AG04450 (cell line): ENCODE measurements at regions not wholly inside any gene's neighbourhood (a gene's known extent, or its start where the extent isn't known, plus 50 kb on each side); places are given as distances from the start of the nearest gene placed in this dataset.

Experiments
- CTCF ChIA-PET: fragments of 300-600, 350-600 bp; formaldehyde crosslinking; extraction: SDS; loops from one replicate; lab custom pipeline; 2022; ENCODE audit warnings: antibody characterized with exemption, inconsistent platforms; lab: Charles Lee
- POLR2A ChIA-PET: fragments of 350-600 bp; formaldehyde crosslinking; extraction: SDS; loops from one replicate; lab custom pipeline; 2021; ENCODE audit warnings: antibody characterized with exemption, inconsistent platforms; lab: Yijun Ruan, JAX
- DNase-seq: peaks from one replicate; pipeline ENCODE4 v3.0.0-alpha.2; 2011; ENCODE audit warnings: low read depth, low spot score
- H3K27ac ChIP-seq: one replicate; pipeline ENCODE4 v1.5.1; 2012; ENCODE audit warnings: low read depth, low read length, control low read depth
- H3K27me3 ChIP-seq: one replicate; pipeline ENCODE4 v1.6.0; 2012; ENCODE audit warnings: low read length; ENCODE audit not compliant: control insufficient read depth, insufficient read depth
- H3K4me3 ChIP-seq: 2 replicates; pipeline ENCODE4 v1.5.1; 2011; ENCODE audit warnings: mild to moderate bottlenecking, low read depth, low read length, control low read depth
- H3K9me3 ChIP-seq: 2 replicates; pipeline ENCODE4 v1.5.1; 2012; ENCODE audit warnings: low read length; ENCODE audit not compliant: control insufficient read depth, insufficient read depth
- CTCF ChIP-seq: IDR thresholded peaks from 2 replicates; pipeline ENCODE4 v1.5.1; 2011; ENCODE audit warnings: low read depth, low read length, control low read depth, inconsistent platforms

GRCh38 chr7:155985518-155986250 lies 173.4 kb upstream of the SHH start:
- DNase-seq = no peak
- no peak for TF ChIP-seq CTCF
- ChIA-PET CTCF (interaction anchor here (0.5 kb wide), 1 partner anchor 21 kb away, joined by 10 read pairs; no protein-coding TSS in a partner anchor), POLR2A (no interaction called here)
- Histone ChIP-seq H3K4me3 (no peak overlapping the region), H3K9me3 (peaks cover 68% of the 10 kb centered on the region), H3K27ac (no peak overlapping the region), H3K27me3 (no peaks in the 10 kb centered on the region)

- POLR2A ChIA-PET = no interaction called here
- no peak overlapping the region for H3K27ac ChIP-seq
- CTCF ChIA-PET = interaction anchor here (0.5 kb wide), 1 partner anchor 22 kb away, joined by 10 read pairs; no protein-coding TSS in a partner anchor
- peaks cover 64% of the 10 kb centered on the region for H3K9me3 ChIP-seq
- DNase-seq = no peak
- H3K27me3 ChIP-seq = no peaks in the 10 kb centered on the region
- no peak overlapping the region for H3K4me3 ChIP-seq
- no peak for TF ChIP-seq CTCF
Observed at GRCh38 chr7:155984609-155985405, 172.5 kb upstream of the SHH start.

DNA sequence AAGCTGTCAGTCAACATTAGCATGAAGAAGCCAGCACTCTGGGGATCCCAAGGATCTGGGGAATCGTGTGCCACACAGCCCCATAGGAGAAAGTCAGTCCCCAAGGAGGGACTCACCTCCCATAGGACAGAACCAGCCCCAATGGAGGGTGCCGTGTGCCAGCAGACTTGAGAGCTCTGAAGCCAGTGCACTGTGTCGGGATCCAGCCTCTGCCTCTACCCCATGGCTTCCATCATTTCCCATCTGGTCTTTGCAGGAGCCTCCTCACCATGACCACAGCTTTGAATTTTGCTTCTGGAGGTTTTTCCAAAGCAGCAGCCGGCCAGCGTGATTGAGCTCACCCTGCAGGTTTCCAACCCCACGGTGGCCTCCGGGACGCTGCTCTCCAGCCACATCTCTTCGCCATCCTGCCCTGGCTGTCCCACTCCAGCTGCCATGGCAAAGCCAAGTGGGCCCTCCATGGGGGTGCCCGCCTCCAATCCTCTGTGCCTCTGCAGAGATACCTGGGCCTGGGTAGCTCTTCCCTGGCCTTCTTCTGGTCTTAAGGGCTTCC lies 171.8 kb upstream of the SHH start:
- no peak for DNase-seq
- Histone ChIP-seq H3K27me3 (peaks cover 2% of the 10 kb centered on the region), H3K27ac (no peak overlapping the region), H3K9me3 (peaks cover 62% of the 10 kb centered on the region), H3K4me3 (no peak overlapping the region)
- POLR2A ChIA-PET = no interaction called here
- CTCF ChIA-PET = no interaction called here
- TF ChIP-seq CTCF = no peak

DNA sequence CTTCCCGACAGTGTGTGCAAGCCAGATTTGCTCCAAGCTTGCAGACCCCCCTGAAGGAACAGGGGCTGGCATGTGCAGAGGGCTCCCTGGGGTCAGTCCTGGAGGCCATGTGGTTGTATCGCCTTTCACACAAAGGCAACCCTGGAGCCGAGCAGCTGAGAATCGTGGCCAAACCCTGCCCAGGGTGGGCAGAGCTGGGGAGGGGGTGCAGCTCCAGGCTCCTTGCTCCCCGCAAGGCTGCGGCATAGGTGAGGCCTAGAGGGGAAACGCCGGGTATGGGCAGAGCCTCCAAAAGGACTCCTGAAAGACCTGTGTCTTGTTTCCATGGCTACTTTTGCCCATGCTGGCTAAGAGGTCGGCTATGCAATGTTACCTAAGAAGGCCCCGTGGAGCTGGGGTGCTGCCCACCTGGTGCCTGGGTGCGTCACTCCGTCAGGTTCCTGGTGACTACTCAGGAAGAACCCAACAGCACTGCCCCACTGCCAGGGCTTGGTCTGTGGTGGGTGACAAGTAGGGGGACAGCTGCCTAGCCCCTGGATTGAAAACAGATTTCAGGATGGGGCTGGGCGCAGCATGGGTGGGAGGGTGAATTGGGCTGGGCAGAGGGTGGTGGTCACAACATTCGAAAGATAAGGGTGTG lies 171.0 kb upstream of the SHH start:
- no peak overlapping the region for H3K4me3 ChIP-seq
- no peak for DNase-seq
- CTCF ChIA-PET = no interaction called here
- peaks cover 58% of the 10 kb centered on the region for H3K9me3 ChIP-seq
- TF ChIP-seq CTCF = no peak
- POLR2A ChIA-PET = no interaction called here
- H3K27me3 ChIP-seq = peaks cover 3% of the 10 kb centered on the region
- H3K27ac ChIP-seq = no peak overlapping the region
